KG1 (cell line): ENCODE measurements at regions not wholly inside any gene's neighbourhood (a gene's known extent, or its start where the extent isn't known, plus 50 kb on each side); places are given as distances from the start of the nearest gene placed in this dataset.
"Not testable (repeated sequence)": the region's sequence is repeated elsewhere in the genome, so short reads cannot be mapped to it uniquely, and the experiment has no call there.

Source experiments
- DNase-seq: peaks from one replicate; lab custom pipeline; 2025; lab: John Stamatoyannopoulos, UW

- DNase-seq = no peak
Observed at GRCh38 chr6:112651239-112651638, 304.1 kb downstream of the RFPL4B start.

- DNase-seq = no peak
Observed at GRCh38 chr6:112659912-112660311, 312.8 kb downstream of the RFPL4B start.

GRCh38 chr6:112660626-112661025, 313.5 kb downstream of the RFPL4B start:
- no peak for DNase-seq

- DNase-seq = no peak
Observed at GRCh38 chr6:112663698-112664097, 316.6 kb downstream of the RFPL4B start.

GRCh38 chr6:112665114-112665513, 318.0 kb downstream of the RFPL4B start:
- DNase-seq = no peak

GRCh38 chr6:112665815-112666214, 318.7 kb downstream of the RFPL4B start:
- DNase-seq = no peak

GRCh38 chr6:112667427-112667826, 320.3 kb downstream of the RFPL4B start:
- no peak for DNase-seq

- no peak for DNase-seq
Observed at GRCh38 chr6:112680091-112680490, 333.0 kb downstream of the RFPL4B start.

- no peak for DNase-seq
Observed at GRCh38 chr6:112682071-112682470, 334.9 kb downstream of the RFPL4B start.

- DNase-seq = no peak
Observed at GRCh38 chr6:112683106-112683505, 336.0 kb downstream of the RFPL4B start.

GRCh38 chr6:112683926-112684325, 336.8 kb downstream of the RFPL4B start:
- no peak for DNase-seq

- not testable (repeated sequence) for DNase-seq
Observed at GRCh38 chr6:112685521-112686220, 338.5 kb downstream of the RFPL4B start.

- DNase-seq = not testable (repeated sequence)
Observed at GRCh38 chr6:112688487-112689165, 341.5 kb downstream of the RFPL4B start.

- not testable (repeated sequence) for DNase-seq
Observed at GRCh38 chr6:112689183-112689858, 342.2 kb downstream of the RFPL4B start.

GRCh38 chr6:112690497-112691202, 343.5 kb downstream of the RFPL4B start:
- DNase-seq = no peak

- no peak for DNase-seq
Observed at GRCh38 chr6:112691289-112691688, 344.2 kb downstream of the RFPL4B start.

- no peak for DNase-seq
Observed at GRCh38 chr6:112695001-112695400, 347.9 kb downstream of the RFPL4B start.

GRCh38 chr6:112697265-112697664, 350.1 kb downstream of the RFPL4B start:
- DNase-seq = no peak

GRCh38 chr6:112701201-112701600, 354.1 kb downstream of the RFPL4B start:
- no peak for DNase-seq

GRCh38 chr6:112710710-112711109, 363.6 kb downstream of the RFPL4B start:
- DNase-seq = no peak

- no peak for DNase-seq
Observed at GRCh38 chr6:112713402-112713801, 366.3 kb downstream of the RFPL4B start.

- DNase-seq = no peak
Observed at GRCh38 chr6:112717401-112717800, 370.3 kb downstream of the RFPL4B start.
